IMR-90 (cell line): ENCODE measurements at regions not wholly inside any gene's neighbourhood (a gene's known extent, or its start where the extent isn't known, plus 50 kb on each side); places are given as distances from the start of the nearest gene placed in this dataset.

ENCODE experiments used
- ATAC-seq: fragments of 200-7000 bp; cut with Tn5 transposase; 2 replicates; pipeline ENCODE4 v1.9.1; 2020; ENCODE audit warnings: low read depth, mild to moderate bottlenecking, moderate library complexity
- BruUV-seq: library from RNA; stranded (reverse); fragments of 400-500 nt; replicated peaks from 2 replicates; lab custom pipeline; 2021; lab: Mats Ljungman, UMichigan
- CTCF ChIA-PET: fragments of 300-600 bp; formaldehyde crosslinking; extraction: SDS; loops from one replicate; lab custom pipeline; 2021; ENCODE audit warnings: antibody characterized with exemption; lab: Yijun Ruan, JAX
- POLR2A ChIA-PET: fragments of 300-600 bp; sonication (Branson Sonifier 250); formaldehyde crosslinking; loops from one replicate; lab custom pipeline; 2022; ENCODE audit warnings: antibody characterized with exemption; ENCODE audit not compliant: unreplicated experiment; lab: Charles Lee
- DNase-seq: peaks from one replicate; pipeline ENCODE4 v3.0.0; 2013
- H2AFZ ChIP-seq: replicated peaks from 2 replicates; pipeline ENCODE3; 2013; ENCODE audit warnings: low read length, mild to moderate bottlenecking; ENCODE audit not compliant: poor library complexity
- H2AK5ac ChIP-seq: 2 replicates; pipeline ENCODE4 v1.6.1; 2013; ENCODE audit warnings: low read depth, low read length, inconsistent platforms
- H2AK9ac ChIP-seq: replicated peaks from 2 replicates; pipeline ENCODE3; 2013; ENCODE audit warnings: mild to moderate bottlenecking, low read depth, low read length, moderate library complexity; ENCODE audit not compliant: poor library complexity
- H2BK120ac ChIP-seq: 2 replicates; pipeline ENCODE4 v1.6.1; 2013; ENCODE audit warnings: low read depth, low read length, inconsistent platforms
- H2BK15ac ChIP-seq: 3 replicates; pipeline ENCODE4 v1.6.1; 2013; ENCODE audit warnings: low read depth, low read length, inconsistent platforms
- H2BK20ac ChIP-seq: 2 replicates; pipeline ENCODE4 v1.6.1; 2013; ENCODE audit warnings: low read depth, mild to moderate bottlenecking, inconsistent platforms, low read length, moderate library complexity
- H2BK5ac ChIP-seq: 2 replicates; pipeline ENCODE4 v1.6.1; 2013; ENCODE audit warnings: mild to moderate bottlenecking, low read depth, low read length, inconsistent platforms; ENCODE audit not compliant: poor library complexity, severe bottlenecking
- H3K14ac ChIP-seq: replicated peaks from 2 replicates; pipeline ENCODE4 v1.6.1; 2013; ENCODE audit warnings: low read depth, low read length, inconsistent platforms
- H3K18ac ChIP-seq: 2 replicates; pipeline ENCODE4 v1.6.1; 2013; ENCODE audit warnings: low read depth, low read length, control low read depth
- H3K23ac ChIP-seq: 2 replicates; pipeline ENCODE4 v1.6.1; 2013; ENCODE audit warnings: low read depth, low read length, inconsistent platforms
- H3K27ac ChIP-seq: 2 replicates; pipeline ENCODE4 v1.5.1; 2013; ENCODE audit warnings: mild to moderate bottlenecking, control low read depth, low read length; ENCODE audit not compliant: insufficient read depth
- H3K27me3 ChIP-seq: 2 replicates; pipeline ENCODE4 v1.6.1; 2013; ENCODE audit warnings: low read length; ENCODE audit not compliant: control insufficient read depth, insufficient read depth
- H3K36me3 ChIP-seq: 2 replicates; pipeline ENCODE4 v1.6.1; 2013; ENCODE audit warnings: low read length, mixed read lengths; ENCODE audit not compliant: control insufficient read depth, insufficient read depth
- H3K4ac ChIP-seq: 2 replicates; pipeline ENCODE4 v1.6.1; 2013; ENCODE audit warnings: low read depth, low read length, inconsistent platforms
- H3K4me1 ChIP-seq: 2 replicates; pipeline ENCODE4 v1.6.1; 2013; ENCODE audit warnings: low read length, mixed read lengths; ENCODE audit not compliant: control insufficient read depth, insufficient read depth
- H3K4me2 ChIP-seq: 2 replicates; pipeline ENCODE4 v1.6.1; 2013; ENCODE audit warnings: low read depth, mild to moderate bottlenecking, control low read depth, low read length, moderate library complexity
- H3K4me3 ChIP-seq: 2 replicates; pipeline ENCODE4 v1.5.1; 2013; ENCODE audit warnings: low read depth, mild to moderate bottlenecking, control low read depth, low read length, moderate library complexity; ENCODE audit not compliant: insufficient read depth
- H3K56ac ChIP-seq: 2 replicates; pipeline ENCODE4 v1.6.1; 2013; ENCODE audit warnings: low read length, inconsistent platforms; ENCODE audit not compliant: insufficient read depth; ENCODE audit errors: extremely low read depth
- H3K79me1 ChIP-seq, 2 experiments: 2 replicates each; pipeline ENCODE4 v1.6.1; 2013; ENCODE audit warnings: low read length in 2 of 2, inconsistent platforms in 1 of 2, low read depth in 1 of 2
- H3K9ac ChIP-seq: 2 replicates; pipeline ENCODE4 v1.6.1; 2013; ENCODE audit warnings: low read depth, low read length, control low read depth
- H3K9me1 ChIP-seq: 2 replicates; pipeline ENCODE4 v1.6.1; 2013; ENCODE audit warnings: low read length, inconsistent platforms; ENCODE audit not compliant: insufficient read depth
- H3K9me3 ChIP-seq: 2 replicates; pipeline ENCODE4 v1.6.1; 2013; ENCODE audit warnings: low read length; ENCODE audit not compliant: control insufficient read depth, insufficient read depth
- H4K20me1 ChIP-seq: 2 replicates; pipeline ENCODE4 v1.6.1; 2013; ENCODE audit warnings: low read length, inconsistent platforms; ENCODE audit not compliant: insufficient read depth
- H4K5ac ChIP-seq: 2 replicates; pipeline ENCODE4 v1.6.1; 2013; ENCODE audit warnings: mild to moderate bottlenecking, low read depth, low read length, control low read depth
- H4K8ac ChIP-seq, 2 experiments: 2 replicates each; pipeline ENCODE4 v1.6.1; 2013; ENCODE audit warnings: low read depth in 2 of 2, low read length in 2 of 2, control low read depth in 1 of 2, inconsistent platforms in 1 of 2
- H4K91ac ChIP-seq: 2 replicates; pipeline ENCODE4 v1.6.1; 2013; ENCODE audit warnings: low read depth, low read length, inconsistent platforms; ENCODE audit not compliant: insufficient read depth
- SMC3 ChIP-seq: fragments of 150-350 bp; IDR thresholded peaks from 2 replicates; pipeline ENCODE4 v1.6.1; 2016; ENCODE audit warnings: low read depth, mild to moderate bottlenecking, antibody characterized with exemption, low read length, moderate library complexity
- WGBS, 2 experiments: methylation state at CpG; one replicate each; pipeline versions ENCODE4 v1.1.5 to v1.1.7; 2013; ENCODE audit warnings: missing lambda C conversion rate in 2 of 2; ENCODE audit not compliant: insufficient read length in 1 of 2; ENCODE audit errors: extremely low coverage in 2 of 2; 5-methylcytosine and 5-hydroxymethylcytosine counted together
- dilution Hi-C: fragments of 300-500 bp; cut with HindIII; formaldehyde crosslinking; loops from one replicate; pipeline ENCODE4 v1.14.3; 2018; ENCODE audit warnings: low sequenced_read_pairs; ENCODE audit not compliant: unreplicated experiment
- in situ Hi-C: fragments of 300-500 bp; cut with MboI; formaldehyde crosslinking; loops from 3 replicates; pipeline ENCODE4 v1.14.3; 2019; ENCODE audit warnings: low sequenced_read_pairs, inconsistent platforms, mixed read lengths
- intact Hi-C: fragments of 100-400 bp; cut with micrococcal nuclease; formaldehyde crosslinking; loops from 2 replicates; pipeline ENCODE4 v1.10.0; 2022

DNA sequence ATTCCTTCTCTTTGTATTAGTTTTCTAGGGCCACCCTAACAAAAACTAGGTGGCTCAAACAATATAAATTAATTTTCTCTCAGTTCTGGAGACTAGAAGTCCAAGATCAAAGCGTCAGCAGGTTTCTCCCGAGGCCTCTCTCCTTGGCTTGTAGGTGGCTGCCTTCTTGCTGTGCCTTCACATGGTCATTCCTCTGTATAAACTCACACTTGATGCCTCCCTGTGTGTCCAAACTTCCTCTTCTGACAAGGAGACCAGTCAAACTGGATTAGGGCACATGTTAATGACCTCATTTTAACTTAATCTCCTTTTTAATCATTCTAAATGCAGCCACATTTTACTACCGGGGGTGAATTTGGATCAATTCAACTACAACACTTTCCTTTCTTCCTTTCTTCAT is 691.1 kb downstream of the DIPK2A start:
- Histone ChIP-seq H3K56ac (no peak overlapping the region), H2AK9ac (no peak overlapping the region), H2BK120ac (no peak overlapping the region), H4K91ac (no peak overlapping the region), H3K4me2 (no peak overlapping the region), H3K4me1 (no peaks in the 10 kb centered on the region), H2AFZ (no peak overlapping the region), H2BK15ac (no peak overlapping the region), H3K9me1 (no peaks in the 10 kb centered on the region), H3K27me3 (no peaks in the 10 kb centered on the region), H3K23ac (no peak overlapping the region), H2BK20ac (no peak overlapping the region), H2BK5ac (no peak overlapping the region), H3K4me3 (no peak overlapping the region), H2AK5ac (no peak overlapping the region), H3K4ac (no peak overlapping the region), H3K18ac (no peak overlapping the region), H3K79me1 (no peaks in the 10 kb centered on the region), H3K27ac (no peak overlapping the region), H3K9ac (no peak overlapping the region), H4K20me1 (no peaks in the 10 kb centered on the region), H3K36me3 (no peaks in the 10 kb centered on the region), H3K14ac (no peak overlapping the region), H4K5ac (no peak overlapping the region), H4K8ac (no peak overlapping the region), H3K9me3 (peaks cover 2% of the 10 kb centered on the region)
- POLR2A ChIA-PET, result no interaction called here
- DNase-seq, result no peak
- in situ Hi-C loops, result no loop called here
- no peak for ATAC-seq
- BruUV-seq, result no TSS peak
- WGBS, 2 experiments, result 80% methylated on average over 2 of the region's 3 CpGs; no CpG with 5 or more reads in 1 of the 2 experiments
- CTCF ChIA-PET, result no interaction called here
- dilution Hi-C loops, result no loop called here
- no peak for TF ChIP-seq SMC3
- intact Hi-C loops, result no loop called here
